Keratinocyte (primary cell): ENCODE measurements at regions not wholly inside any gene's neighbourhood (a gene's known extent, or its start where the extent isn't known, plus 50 kb on each side); places are given as distances from the start of the nearest gene placed in this dataset.

Experiments
- DNase-seq: peaks from one replicate; pipeline ENCODE4 v3.0.0-alpha.2; 2011; ENCODE audit warnings: low read depth, missing footprints, low spot score
- FAIRE-seq: peaks from 2 replicates; lab custom pipeline; 2011; peaks lifted over from hg19 to GRCh38; lab: Jason Lieb, UNC
- H2AFZ ChIP-seq: 2 replicates; pipeline ENCODE4 v1.6.0; 2012; ENCODE audit warnings: low read length, control low read depth, inconsistent platforms; ENCODE audit not compliant: control insufficient read depth
- H3K27ac ChIP-seq: 2 replicates; pipeline ENCODE4 v1.5.1; 2011; ENCODE audit warnings: low read length; ENCODE audit not compliant: control insufficient read depth, insufficient read depth
- H3K27me3 ChIP-seq: 3 replicates; pipeline ENCODE4 v1.6.0; 2011; ENCODE audit warnings: low read length; ENCODE audit not compliant: control insufficient read depth, insufficient read depth; ENCODE audit errors: extremely low read depth
- H3K36me3 ChIP-seq, 2 experiments: 2 replicates in 1 of 2; 3 replicates in 1 of 2; pipeline ENCODE4 v1.5.1; 2011; ENCODE audit warnings: low read length in 2 of 2, mild to moderate bottlenecking in 1 of 2; ENCODE audit not compliant: control insufficient read depth in 2 of 2, insufficient read depth in 2 of 2; ENCODE audit errors: extremely low read depth in 1 of 2
- H3K4me1 ChIP-seq: 3 replicates; pipeline ENCODE4 v1.5.1; 2011; ENCODE audit warnings: low read length; ENCODE audit not compliant: control insufficient read depth, insufficient read depth; ENCODE audit errors: extremely low read depth
- H3K4me2 ChIP-seq: 3 replicates; pipeline ENCODE4 v1.6.0; 2011; ENCODE audit warnings: low read depth, low read length; ENCODE audit not compliant: control insufficient read depth, insufficient read depth; ENCODE audit errors: extremely low read depth
- H3K4me3 ChIP-seq, 3 experiments: fragments of 200-600 bp in 1 of 3; sonication (generic) in 1 of 3; 2 replicates in 2 of 3; 3 replicates in 1 of 3; pipeline ENCODE4 v1.5.1; 2011 to 2016; ENCODE audit warnings: low read length in 3 of 3, mild to moderate bottlenecking in 3 of 3, control low read depth in 2 of 3, inconsistent platforms in 1 of 3, low read depth in 1 of 3, mixed read lengths in 1 of 3, mixed run types in 1 of 3, moderate library complexity in 1 of 3; ENCODE audit not compliant: control insufficient read depth in 2 of 3, insufficient read depth in 2 of 3; ENCODE audit errors: extremely low read depth in 1 of 3
- H3K79me2 ChIP-seq: 2 replicates; pipeline ENCODE4 v1.6.0; 2012; ENCODE audit warnings: low read length; ENCODE audit not compliant: control insufficient read depth, insufficient read depth
- H3K9ac ChIP-seq: 3 replicates; pipeline ENCODE4 v1.6.0; 2011; ENCODE audit warnings: low read length; ENCODE audit not compliant: control insufficient read depth, insufficient read depth; ENCODE audit errors: extremely low read depth
- H3K9me1 ChIP-seq: 3 replicates; pipeline ENCODE4 v1.6.0; 2011; ENCODE audit warnings: low read length; ENCODE audit not compliant: control insufficient read depth, insufficient read depth; ENCODE audit errors: extremely low read depth
- H3K9me3 ChIP-seq: 2 replicates; pipeline ENCODE4 v1.5.1; 2012; ENCODE audit warnings: low read depth, low read length; ENCODE audit not compliant: control insufficient read depth
- H4K20me1 ChIP-seq: 3 replicates; pipeline ENCODE4 v1.6.0; 2011; ENCODE audit warnings: low read length; ENCODE audit not compliant: control insufficient read depth, insufficient read depth; ENCODE audit errors: extremely low read depth
- CTCF ChIP-seq, 3 experiments: IDR thresholded peaks in 1 of 3; conservative IDR thresholded peaks in 1 of 3; optimal IDR thresholded peaks in 1 of 3; 2 replicates in 2 of 3; 3 replicates in 1 of 3; pipeline versions ENCODE3 to v1.5.1; 2011; ENCODE audit warnings: low read length in 3 of 3, mild to moderate bottlenecking in 3 of 3, moderate library complexity in 2 of 3, control low read depth in 1 of 3, inconsistent platforms in 1 of 3; ENCODE audit not compliant: insufficient read depth in 2 of 3; ENCODE audit errors: extremely low read depth in 1 of 3
- EZH2 ChIP-seq: IDR thresholded peaks from one replicate; pipeline ENCODE4 v1.6.1; 2012; ENCODE audit warnings: inconsistent platforms, mild to moderate bottlenecking, low read length, moderate library complexity
- dilution Hi-C: fragments of 300-500 bp; cut with MboI; formaldehyde crosslinking; loops from one replicate; pipeline ENCODE4 v1.7.0; 2020; ENCODE audit warnings: low sequenced_read_pairs; ENCODE audit not compliant: extremely low pct_ligation_motif_present

GRCh38 chr12:102298022-102298421, 100.4 kb upstream of the PMCH start:
- Histone ChIP-seq H3K4me1 (peaks cover 6% of the 10 kb centered on the region), H4K20me1 (no peaks in the 10 kb centered on the region), H3K79me2 (no peaks in the 10 kb centered on the region), H3K9ac (no peak overlapping the region), H3K9me1 (no peaks in the 10 kb centered on the region), H3K27ac (peak overlapping the region; percentile 31), H3K36me3 (no peaks in the 10 kb centered on the region), H3K27me3 (no peaks in the 10 kb centered on the region), H3K9me3 (no peaks in the 10 kb centered on the region), H2AFZ (no peak overlapping the region), H3K4me2 (peak overlapping the region; percentile 32), H3K4me3 (no peak overlapping the region)
- TF ChIP-seq CTCF (optimal IDR thresholded peaks at IDR 0.05 in 1 of 3, IDR thresholded peaks at IDR 0.05 in 1 of 3, conservative IDR thresholded peaks at IDR 0.05 in 1 of 3; ENCODE audit: extremely low read depth in 1 of 3, insufficient read depth in 2 of 3, low read length in 3 of 3) (no peak), EZH2 (no peak)
- FAIRE-seq (no peak), DNase-seq (peak; percentile 59)
- dilution Hi-C loops = no loop called here

GRCh38 chr12:102297412-102297811, 99.8 kb upstream of the PMCH start:
- H2AFZ ChIP-seq = no peak overlapping the region
- DNase-seq = no peak
- H3K79me2 ChIP-seq = no peaks in the 10 kb centered on the region
- no peaks in the 10 kb centered on the region for H3K9me1 ChIP-seq
- dilution Hi-C loops = no loop called here
- H3K27me3 ChIP-seq = no peaks in the 10 kb centered on the region
- FAIRE-seq = no peak
- TF ChIP-seq CTCF (optimal IDR thresholded peaks at IDR 0.05 in 1 of 3, IDR thresholded peaks at IDR 0.05 in 1 of 3, conservative IDR thresholded peaks at IDR 0.05 in 1 of 3; ENCODE audit: extremely low read depth in 1 of 3, insufficient read depth in 2 of 3, low read length in 3 of 3) (no peak), EZH2 (no peak)
- no peak overlapping the region for H3K4me2 ChIP-seq
- H3K4me1 ChIP-seq = peaks cover 6% of the 10 kb centered on the region
- no peaks in the 10 kb centered on the region for H3K9me3 ChIP-seq
- H4K20me1 ChIP-seq = no peaks in the 10 kb centered on the region
- H3K9ac ChIP-seq = no peak overlapping the region
- no peaks in the 10 kb centered on the region for H3K36me3 ChIP-seq
- H3K27ac ChIP-seq = peak overlapping the region; percentile 31
- no peak overlapping the region for H3K4me3 ChIP-seq
